GM19468 (cell line): ENCODE measurements at regions not wholly inside any gene's neighbourhood (a gene's known extent, or its start where the extent isn't known, plus 50 kb on each side); places are given as distances from the start of the nearest gene placed in this dataset.
"Not testable (repeated sequence)": the region's sequence is repeated elsewhere in the genome, so short reads cannot be mapped to it uniquely, and the experiment has no call there.

Source experiments
- ATAC-seq: cut with Tn5 transposase; IDR thresholded peaks from one replicate; pipeline ENCODE4 v1.9.1; 2021; ENCODE audit warnings: mild to moderate bottlenecking, moderate library complexity, moderate number of reproducible peaks; ENCODE audit not compliant: unreplicated experiment; ENCODE audit errors: extremely low read depth

DNA sequence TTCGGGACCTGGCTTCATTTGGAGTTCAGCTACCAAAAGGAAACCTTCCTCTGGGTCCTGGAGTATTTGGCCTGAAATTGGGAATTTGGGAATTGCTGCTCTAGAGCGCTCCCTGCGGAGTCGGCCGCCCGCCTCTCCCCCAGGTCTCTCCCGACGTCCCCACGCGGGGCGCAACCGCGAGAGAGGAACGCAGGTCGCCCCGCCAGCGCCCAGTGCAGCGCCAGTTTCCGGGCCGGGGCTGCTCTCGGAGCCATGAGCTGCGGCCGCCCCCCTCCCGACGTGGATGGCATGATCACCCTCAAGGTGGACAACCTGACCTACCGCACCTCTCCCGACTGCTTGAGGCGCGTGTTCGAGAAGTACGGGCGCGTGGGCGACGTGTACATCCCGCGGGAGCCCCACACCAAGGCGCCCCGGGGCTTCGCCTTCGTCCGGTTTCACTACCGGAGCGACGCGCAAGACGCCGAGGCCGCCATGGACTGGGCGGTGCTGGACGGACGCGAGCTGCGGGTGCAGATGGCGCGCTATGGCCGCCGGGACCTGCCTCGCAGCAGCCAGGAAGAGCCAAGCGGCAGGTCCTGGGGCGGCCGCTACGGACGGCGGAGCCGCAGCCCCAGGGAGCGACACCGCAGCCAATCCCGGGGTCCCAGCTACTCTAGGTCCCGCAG lies 529.2 kb downstream of the TNS3 start:
- not testable (repeated sequence) for ATAC-seq

GRCh38 chr7:47049234-47049774 lies 532.6 kb downstream of the TNS3 start:
- no peak for ATAC-seq

DNA sequence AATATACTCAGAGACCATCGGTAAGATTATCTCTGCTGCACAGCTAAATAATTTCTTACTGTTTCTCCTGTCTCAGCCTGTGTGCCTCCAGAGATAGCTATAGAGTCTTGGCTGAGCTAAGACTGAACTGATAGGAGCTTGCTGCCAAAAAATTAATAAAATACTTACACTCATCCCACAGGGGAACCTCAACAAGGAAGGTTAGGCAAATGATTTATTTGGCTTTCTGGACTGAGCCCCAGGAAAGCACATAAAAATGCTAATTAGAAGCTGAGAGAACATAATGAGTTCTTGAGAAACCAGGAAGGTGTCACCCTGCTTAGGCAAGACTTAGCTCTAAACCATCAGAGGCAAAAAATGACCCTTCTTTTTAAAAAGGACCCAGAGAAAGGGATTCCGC lies 534.5 kb downstream of the TNS3 start:
- ATAC-seq, result no peak

- ATAC-seq, result no peak
Measured at GRCh38 chr7:47046949-47047348, 535.0 kb downstream of the TNS3 start.

DNA sequence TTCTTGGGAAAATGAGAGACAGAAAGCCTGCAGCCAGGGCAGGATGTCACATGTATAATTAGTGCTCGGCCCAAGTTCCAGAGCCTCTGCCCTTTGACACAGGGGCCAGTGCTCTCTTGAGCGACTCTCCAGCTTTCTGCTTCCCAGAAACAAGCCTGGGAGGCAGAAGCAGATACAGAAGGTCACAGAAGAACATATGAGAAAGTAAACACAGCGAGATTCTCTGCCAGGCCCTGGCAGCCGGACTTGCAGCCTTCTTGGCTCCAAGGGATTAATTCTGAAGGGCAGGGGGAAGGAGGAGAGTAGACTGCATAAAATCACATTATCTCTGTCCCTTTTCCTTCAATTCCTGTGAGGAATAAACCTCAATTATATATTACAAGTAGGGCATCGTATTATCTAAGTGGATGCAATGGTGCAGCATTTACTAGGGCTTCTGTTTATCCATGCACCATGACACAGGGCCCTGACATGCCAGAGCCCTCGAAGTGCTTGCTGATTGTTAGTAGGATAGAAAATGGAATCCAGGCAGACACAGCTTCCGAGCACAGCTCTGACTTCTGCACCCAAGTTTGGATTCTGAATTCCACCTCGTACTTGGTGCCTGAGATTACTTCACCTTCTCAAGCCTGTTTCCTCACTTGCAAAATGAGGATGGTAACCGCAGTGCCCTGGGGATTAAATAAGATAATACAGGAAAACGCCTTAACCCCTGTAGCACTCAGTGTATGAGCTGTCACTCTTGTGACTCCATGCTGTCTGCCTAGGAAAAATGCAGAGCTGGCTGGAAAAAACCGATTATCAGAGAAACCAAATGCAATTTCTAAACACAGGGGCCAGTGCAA lies 536.5 kb downstream of the TNS3 start:
- no peak for ATAC-seq

GRCh38 chr7:47044625-47045024 lies 537.3 kb downstream of the TNS3 start:
- ATAC-seq, result no peak

GRCh38 chr7:47043304-47043703 lies 538.6 kb downstream of the TNS3 start:
- no peak for ATAC-seq

- ATAC-seq, result no peak
Measured at GRCh38 chr7:47042669-47043068, 539.2 kb downstream of the TNS3 start.

DNA sequence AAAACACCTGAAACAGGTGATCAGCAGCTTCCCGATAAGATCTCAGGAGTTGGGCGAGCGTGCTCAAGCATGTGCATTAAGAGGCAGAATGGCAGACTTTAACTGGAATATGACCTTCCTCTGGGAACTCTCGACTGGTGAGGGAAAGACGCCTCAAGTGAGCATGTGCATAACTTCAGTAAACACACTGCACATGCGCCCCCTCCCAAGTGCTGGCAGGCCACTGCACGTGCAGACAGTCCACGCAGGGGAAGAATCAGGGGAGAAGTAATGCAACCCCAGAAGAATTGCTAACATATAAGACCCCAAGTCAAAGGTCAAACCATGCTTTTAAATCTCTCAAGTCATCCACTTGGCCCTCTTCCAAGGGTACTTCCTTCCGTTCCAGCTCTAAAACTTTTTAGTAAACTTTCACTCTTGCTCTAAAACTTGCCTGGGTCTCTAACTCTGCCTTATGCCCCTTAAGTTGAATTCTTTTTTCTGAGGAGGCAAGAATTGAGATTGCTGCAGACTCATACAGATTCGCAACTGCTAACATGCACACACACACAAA lies 541.0 kb downstream of the TNS3 start:
- no peak for ATAC-seq

GRCh38 chr7:47039904-47040303 lies 542.0 kb downstream of the TNS3 start:
- no peak for ATAC-seq

- ATAC-seq, result no peak
Measured at GRCh38 chr7:47039089-47039648, 542.7 kb downstream of the TNS3 start.

DNA sequence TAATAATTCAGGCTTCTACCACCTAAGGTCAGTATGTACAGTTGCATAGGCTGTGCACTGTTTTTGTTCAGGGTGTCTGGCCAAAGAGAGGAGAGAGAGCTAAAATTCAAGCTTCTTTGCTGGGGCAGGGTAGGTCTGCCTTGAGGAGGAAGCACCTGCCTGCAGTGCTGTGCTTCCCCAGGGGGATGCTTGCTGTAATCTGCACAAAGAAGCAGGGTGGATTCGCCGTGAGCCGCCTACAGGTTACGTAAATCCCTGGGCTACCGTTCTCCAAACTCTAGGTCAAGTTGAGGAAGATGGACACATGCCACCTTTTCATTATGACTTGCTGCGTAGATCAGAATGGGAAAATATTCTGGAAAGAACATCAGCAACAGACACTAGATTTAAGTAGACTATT lies 543.3 kb downstream of the TNS3 start:
- no peak for ATAC-seq

DNA sequence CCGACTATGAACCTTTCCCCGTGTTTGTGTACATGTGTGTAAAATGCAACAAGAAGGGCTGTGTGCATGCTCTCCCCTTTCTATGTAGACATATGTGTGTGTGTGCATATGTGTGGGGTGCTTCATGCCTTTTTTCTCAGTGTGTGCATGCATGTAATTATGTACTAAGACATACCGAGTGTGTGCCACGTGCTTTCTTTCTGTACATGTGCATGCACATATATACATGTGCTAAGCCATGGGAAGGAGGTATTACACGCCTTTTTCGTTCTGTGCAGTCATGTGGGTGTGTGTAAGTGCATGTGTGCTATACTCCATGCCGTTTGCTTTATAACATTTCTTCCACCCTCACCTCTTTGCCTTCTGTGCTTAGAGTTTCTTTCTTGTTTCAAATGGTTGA lies 544.3 kb downstream of the TNS3 start:
- no peak for ATAC-seq

DNA sequence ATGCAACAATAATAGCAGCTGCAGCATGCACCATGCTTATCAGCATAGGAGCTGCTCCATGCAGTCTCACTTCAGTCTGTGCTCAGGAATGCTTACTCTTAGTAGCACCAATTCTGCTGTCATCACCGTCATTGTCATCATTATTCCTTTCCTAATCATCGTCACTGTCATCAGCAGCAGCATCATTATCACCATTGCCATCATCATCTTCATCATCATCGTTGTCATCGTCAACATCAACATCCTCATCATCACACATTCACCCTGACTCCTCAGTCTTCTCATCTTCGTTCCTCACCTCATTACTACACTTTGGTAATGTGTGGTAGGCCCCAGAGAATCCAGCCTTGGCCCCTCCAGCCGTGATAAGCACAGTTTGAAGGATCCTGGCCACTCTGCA lies 545.0 kb downstream of the TNS3 start:
- ATAC-seq, result no peak

DNA sequence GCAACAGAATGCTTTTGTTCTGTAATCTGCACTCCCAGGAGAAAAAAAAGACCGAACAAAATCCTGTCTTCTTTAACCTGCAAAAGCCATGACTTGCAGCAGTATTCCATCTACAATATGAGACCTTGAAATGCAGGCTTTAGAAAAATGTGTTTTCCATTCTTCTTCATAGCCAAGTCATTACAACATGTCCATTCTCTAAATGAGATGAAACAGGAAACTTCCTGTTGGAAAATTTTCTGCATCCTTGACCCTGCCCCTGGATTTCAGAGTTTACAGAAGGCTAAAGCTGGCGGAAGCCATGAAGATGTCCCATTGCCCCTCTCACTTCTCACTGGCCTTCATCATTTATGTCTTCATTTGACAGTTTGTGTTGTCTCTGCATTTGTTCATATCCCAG lies 546.4 kb downstream of the TNS3 start:
- ATAC-seq, result no peak

DNA sequence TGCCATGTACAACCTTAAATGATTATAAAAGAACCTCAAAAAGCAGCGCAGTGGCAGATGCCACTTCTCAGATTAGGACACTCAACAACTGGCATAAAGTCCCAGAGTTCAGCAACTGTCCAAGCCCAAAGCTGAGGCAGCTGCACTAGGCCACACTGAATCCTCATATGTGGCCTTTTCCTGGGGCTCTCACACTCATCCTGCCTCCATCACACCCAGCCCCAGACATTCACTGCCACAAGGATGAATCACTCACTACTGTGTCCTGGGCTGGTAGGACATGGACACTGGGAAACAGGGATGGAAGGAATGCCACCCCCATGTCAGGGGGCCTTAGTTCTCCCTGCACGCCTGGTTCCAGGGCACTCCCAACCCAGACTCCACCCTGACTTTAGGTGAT lies 547.7 kb downstream of the TNS3 start:
- no peak for ATAC-seq

DNA sequence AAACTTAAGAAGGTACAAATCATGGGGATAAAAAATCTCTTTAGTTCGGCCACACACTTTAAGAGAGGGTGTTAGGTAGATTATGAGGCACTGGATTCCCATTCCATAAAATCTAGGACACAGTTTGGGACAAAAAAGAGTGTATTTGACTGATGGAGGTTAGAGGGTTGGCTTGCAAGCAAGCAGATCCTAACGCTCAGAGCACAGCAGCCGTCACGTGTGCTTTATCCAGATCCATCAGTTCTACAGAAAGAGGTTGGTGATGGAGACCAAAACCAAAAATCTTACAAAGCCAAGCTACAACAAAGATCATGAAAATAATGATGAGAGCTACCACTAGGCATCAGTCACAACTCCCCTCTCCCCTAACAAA lies 549.4 kb downstream of the TNS3 start:
- ATAC-seq, result no peak

GRCh38 chr7:47031786-47032535 lies 550.0 kb downstream of the TNS3 start:
- ATAC-seq, result no peak

GRCh38 chr7:47028284-47028683 lies 553.6 kb downstream of the TNS3 start:
- no peak for ATAC-seq

GRCh38 chr7:47027695-47028240 lies 554.1 kb downstream of the TNS3 start:
- ATAC-seq, result no peak
